HG03108 (cell line): ENCODE measurements at regions not wholly inside any gene's neighbourhood (a gene's known extent, or its start where the extent isn't known, plus 50 kb on each side); places are given as distances from the start of the nearest gene placed in this dataset.
"Not testable (repeated sequence)": the region's sequence is repeated elsewhere in the genome, so short reads cannot be mapped to it uniquely, and the experiment has no call there.

Source experiments
- ATAC-seq: cut with Tn5 transposase; IDR thresholded peaks from one replicate; pipeline ENCODE4 v1.9.1; 2021; ENCODE audit warnings: moderate library complexity; ENCODE audit not compliant: unreplicated experiment

DNA sequence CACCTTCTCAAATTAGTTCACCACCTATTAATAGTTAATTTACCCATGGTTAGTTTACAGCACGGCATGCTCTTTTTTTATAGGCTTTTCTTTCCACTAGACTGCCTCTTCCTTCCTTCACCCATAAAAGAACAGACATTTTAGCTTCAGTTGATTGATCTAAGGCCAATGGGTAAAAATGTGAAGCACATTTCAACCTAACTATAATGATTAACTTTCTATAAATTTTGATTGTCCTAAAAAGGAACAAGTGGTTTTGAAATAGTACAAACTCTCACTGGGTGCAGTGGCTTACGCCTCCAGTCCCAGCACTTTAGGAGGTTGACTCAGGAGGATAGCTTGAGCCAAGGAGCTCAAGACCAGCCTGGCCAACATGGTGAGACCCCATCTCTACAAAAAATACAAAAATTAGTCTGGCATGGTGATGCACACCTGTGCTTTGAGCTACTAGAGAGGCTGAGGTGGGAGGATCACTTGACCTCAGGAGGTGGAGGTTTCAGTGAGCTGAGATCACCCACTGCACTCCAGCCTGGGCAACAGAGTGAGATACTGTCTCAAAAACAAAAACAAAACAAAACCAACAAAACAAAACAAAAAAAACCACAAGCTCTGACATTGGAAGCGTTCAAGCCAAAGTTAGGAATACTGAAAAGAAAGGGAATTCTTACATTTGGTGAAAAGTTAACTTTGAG is 89.9 kb upstream of the FAT1 start:
- ATAC-seq, result no peak

DNA sequence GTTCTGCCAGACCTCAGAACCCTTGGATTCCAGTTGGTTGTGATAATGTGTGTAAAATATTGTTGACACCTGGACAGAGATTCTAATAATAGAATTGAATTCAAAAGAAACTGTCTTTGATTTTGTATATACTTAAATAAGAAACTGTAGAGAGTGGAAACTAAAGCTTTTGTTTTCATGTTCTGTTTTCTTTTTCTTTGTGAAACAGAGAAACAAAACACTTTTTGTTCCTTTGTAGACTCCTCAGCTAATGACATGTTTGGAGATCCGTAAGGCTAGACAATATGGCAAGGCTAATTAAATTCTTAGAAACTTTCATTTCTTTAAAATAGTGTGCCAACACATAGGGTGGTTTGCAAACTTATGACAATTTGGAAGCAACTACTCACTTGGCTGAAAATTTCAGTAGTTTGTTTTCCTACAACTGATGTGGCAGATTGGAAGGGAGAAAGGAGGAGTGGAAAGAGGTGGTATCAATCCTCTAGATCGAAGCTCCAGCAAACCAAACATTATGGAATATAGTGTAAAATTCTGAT is 90.9 kb upstream of the FAT1 start:
- no peak for ATAC-seq

DNA sequence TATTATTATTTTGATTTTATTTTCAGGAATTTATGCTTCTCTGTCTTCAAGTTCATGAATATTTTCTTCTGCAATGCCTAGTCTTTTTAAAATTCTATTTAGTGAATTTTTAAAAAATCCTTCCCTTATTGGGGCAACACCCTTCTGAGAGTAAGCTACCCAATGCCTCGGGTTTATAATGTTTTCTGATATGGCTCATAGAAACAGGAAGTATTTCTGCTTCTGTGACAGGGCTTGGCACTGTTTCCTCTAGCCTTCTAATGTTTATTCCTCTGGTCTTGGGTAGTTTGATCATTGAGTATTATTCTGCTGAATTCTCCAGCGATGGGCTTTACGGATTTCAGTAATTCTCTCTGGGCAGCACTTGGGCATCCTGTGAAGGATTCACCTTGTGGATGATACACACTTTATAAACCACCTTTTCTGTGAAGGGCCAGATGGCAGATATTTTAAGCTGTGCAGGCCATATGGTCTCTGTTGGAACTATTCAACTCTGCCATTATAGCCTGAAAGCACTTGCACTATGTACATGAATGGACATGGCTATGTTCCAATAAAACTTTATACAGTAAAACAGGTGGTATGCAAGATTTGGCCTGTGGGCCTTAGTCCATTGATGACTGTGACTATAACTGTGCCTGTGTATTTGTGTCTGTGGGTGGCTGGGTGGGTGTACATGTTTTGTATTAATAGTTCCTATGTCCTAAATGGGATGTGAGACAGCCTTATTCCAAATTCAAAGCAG is 95.9 kb upstream of the FAT1 start:
- ATAC-seq, result no peak

DNA sequence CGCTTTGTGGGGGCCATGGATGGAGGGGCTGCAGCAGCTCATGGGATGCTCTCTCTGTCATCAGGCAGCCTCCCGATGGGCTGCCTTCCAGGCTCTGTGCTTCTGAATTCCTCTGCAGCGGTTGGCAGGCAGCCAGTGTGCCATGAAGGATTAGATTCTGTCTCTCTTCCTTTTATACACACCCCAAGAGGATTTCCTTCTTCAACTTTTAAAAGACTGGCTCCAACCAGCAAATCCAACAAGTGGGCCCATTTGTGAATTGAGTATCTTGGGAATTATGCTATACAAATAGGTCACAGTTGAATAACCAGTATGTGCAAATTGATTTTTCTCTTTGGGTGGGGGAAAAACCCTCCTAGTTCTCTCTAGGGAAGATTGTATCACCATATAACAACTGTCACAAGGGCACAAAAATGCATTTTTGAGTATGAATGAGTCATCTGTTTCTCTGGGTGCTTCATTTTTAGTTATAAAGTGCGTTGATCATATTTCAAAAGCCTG is 96.8 kb upstream of the FAT1 start:
- no peak for ATAC-seq

DNA sequence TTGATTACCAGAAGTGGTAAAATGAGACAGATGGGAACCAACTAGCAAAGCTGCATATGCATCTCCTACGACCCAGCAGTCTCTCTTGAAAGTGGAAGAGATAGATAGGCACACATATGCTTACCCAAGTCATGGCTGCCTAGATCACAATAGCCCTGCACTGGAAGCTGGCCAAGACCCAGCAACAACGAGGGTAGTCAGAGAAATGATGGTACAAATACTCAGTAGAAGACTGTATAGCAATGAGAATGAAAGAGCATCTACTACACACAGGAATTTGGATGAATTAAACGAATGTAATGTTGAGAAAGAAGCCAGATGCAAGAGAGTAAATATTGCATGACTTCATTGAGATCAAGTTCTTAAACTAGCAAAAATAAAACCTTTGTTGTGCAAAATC is 100.3 kb upstream of the FAT1 start:
- no peak for ATAC-seq

DNA sequence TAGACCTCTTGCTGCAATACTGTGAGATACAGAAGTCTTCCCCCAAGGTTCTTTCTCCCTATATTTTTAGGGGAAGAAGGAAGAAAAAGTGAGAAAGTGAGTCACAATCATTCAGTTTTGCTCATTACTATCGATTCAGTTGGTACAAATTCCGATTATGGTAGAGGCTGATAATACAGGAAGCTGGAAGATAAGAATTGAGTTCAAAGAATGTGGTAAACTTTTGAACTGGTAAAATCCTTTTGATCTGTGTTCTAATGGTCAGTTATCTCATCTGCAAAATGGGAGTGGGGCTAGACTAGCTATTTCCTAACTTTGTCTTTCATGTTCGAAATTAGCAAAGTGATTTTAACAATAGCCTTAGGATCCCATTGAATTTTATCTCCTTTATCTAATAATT is 101.4 kb upstream of the FAT1 start:
- ATAC-seq, result no peak

DNA sequence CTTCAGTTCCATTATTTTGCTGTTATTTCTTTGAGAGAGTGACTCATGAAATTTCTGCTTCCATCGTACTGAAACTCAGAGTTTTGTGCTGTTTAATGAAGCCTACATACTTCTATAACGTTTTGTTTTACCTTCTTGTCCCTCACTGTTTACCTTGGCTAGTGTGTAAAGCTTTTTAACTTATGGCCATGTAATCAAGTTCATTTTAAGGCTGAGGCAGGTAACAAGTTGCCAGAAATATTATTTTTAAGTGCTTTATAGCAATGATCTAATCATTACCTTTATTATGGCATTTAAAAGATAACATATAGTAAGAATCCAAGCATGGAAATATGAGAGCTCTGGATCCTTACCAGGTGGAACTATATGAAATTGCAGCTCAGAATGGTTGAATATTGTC is 102.3 kb upstream of the FAT1 start:
- no peak for ATAC-seq

DNA sequence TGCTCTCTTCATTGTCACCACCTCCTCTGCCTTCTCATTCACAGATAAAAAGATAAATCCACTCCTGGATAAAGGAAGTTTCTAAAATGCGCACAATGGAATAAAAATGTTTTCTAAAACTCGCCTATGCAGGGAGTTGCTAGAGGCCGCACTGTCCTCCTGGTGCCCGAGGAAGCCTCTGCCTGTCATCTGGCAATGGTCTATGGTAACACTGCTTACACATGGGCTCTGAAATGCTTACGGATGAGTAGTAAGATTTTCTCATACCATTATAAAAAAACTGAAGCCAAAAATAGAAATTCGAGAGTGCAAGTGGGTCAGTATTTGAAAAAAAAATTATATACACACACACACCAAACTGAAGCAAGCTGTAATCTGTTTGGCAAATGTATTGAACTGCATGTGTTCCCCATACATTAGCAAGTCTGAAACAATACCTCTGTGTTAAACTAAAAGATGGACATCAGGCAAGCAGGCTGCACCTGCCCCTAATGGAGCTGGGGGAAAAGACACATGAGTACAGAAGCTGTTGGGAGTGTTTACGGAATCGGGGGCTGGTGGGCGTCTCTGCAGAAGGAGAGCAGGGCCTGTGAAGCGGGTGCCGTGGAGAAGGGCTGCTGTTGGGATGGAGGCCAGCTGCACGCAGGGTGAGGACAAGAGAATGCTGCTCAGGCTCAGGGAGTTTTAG is 103.3 kb upstream of the FAT1 start:
- no peak for ATAC-seq

DNA sequence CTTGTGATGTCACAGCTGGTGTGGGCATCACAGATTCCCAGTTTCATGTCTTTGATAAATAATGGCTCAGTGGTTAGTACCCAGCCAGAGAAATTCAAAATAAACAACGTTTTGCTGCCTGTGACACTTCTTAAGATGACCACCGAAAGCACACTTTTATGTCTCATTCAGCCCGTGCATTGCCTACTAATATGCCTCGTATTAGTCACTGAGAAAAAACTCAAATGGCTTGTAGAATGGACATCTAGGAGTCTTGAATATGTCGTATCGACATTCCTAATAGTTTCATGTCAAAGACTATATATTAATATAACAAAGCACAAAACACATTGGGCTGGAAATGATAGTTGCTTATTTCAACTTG is 103.9 kb upstream of the FAT1 start:
- ATAC-seq, result no peak

DNA sequence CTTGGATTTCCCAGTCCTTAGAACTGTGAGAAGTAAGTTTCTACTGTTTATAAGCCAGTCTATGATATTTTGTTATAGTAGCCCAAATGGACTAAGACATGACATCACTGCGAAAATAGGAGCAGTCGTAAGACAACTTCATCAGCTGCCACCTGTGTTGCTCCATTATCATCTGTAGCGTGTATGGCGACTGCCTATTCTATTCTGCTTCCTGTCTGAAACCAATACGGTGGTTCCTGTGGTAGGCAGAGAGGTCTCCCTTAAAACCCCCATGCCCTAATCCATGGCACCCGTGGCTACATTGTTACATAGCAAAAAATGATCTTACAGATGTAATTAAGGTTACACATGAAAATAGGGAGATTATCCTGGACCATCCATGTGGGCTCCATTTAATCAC is 105.4 kb upstream of the FAT1 start:
- no peak for ATAC-seq

DNA sequence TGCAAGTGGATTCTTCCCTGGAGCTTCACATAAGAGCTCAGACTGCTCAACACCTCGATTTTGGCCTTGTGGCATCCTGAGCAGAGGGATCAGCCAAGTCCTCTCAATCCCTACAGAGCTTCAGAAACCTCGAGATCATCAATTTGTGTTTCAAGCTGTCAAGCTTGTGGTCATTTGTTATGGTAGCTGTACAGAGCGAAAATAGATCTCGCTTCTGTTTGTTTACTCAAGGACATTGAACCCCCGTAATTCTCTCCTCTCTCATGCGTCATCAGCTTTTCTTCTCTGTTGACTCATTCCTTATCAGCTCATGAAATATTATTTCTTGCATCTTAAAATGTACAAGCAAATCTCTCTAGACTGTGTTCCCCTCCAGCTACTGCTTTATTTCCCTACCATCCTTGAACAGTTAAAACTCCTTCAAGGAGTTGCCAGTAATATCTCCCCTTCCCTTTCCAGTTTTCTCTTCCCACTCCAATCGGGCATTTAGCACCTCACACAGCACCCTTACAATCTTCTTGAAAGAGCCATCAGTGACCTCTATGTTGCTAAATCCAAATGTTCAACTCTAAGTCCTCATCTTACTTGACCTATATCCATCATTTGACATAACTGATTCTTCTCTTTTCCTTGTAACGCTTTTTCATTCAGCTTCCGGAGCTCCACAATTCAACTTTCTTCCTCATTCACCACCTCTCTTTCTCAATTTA is 106.2 kb upstream of the FAT1 start:
- ATAC-seq, result no peak

DNA sequence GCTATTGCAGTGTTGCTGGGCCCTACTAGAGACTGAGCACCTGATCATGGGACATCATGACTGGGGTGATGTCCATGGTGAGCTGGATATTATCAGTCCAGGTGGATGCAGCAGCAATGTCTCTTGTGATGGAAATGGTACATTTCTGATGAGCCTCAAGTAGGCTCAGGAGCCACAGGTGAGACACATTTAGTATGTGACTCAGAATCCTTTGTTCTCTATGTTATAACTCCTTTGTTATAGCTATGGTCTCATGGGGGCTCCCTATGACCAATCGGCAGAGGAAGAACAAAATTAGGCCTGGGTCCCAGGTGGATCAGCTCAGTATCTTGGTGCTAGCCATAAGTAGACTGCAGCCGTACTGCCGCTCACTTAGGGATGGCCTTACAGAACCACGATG is 107.9 kb upstream of the FAT1 start:
- ATAC-seq, result no peak

DNA sequence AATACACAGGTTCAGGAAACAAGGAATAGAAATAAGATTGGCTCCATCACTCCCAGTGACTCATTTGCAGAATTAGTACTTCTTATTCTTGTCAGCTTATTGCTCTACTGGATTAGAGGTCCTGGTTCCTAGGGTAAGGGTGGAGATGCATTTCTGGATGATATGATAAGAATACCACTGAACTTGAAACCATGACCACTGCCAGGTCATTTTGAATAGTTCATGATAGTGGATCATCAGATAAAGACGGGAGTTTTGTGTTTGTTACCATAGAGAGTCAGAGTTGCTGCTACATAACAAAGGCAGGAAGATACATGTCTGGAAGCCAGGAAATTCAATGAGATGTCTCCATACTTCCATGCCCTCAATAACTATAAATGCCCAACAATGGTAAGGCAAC is 109.2 kb upstream of the FAT1 start:
- no peak for ATAC-seq

DNA sequence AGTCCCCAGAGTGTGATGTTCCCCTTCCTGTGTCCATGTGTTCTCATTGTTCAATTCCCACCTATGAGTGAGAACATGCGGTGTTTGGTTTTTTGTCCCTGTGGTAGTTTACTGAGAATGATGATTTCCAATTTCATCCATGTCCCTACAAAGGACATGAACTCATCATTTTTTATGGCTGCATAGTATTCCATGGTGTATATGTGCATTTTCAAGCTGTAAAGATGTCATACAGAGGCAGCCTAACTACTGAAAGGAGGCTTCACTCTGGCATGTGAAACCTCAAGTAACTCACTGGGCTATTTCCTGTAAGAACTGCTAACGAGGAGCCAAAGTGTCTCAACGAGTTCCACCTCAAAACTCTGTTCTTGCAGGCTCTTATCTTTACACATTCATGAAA is 113.8 kb upstream of the FAT1 start:
- ATAC-seq, result not testable (repeated sequence)

DNA sequence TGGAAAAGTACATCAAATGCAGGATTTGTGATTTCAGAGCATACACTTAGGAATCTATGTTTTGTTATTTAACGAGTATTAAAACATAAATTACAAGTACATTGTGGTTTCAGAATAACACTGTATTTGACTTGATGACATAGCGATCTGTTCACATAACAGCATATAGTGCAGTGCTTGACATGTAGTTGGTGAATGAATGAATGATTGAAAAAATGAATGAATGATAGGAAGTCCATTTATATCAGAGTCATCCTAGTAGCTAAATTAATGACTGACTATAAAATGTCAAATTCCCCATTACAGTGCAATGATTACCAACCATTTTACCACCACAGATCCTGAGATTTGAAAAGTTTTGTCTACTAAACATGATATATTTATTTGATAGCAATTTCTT is 114.6 kb upstream of the FAT1 start:
- ATAC-seq, result no peak

DNA sequence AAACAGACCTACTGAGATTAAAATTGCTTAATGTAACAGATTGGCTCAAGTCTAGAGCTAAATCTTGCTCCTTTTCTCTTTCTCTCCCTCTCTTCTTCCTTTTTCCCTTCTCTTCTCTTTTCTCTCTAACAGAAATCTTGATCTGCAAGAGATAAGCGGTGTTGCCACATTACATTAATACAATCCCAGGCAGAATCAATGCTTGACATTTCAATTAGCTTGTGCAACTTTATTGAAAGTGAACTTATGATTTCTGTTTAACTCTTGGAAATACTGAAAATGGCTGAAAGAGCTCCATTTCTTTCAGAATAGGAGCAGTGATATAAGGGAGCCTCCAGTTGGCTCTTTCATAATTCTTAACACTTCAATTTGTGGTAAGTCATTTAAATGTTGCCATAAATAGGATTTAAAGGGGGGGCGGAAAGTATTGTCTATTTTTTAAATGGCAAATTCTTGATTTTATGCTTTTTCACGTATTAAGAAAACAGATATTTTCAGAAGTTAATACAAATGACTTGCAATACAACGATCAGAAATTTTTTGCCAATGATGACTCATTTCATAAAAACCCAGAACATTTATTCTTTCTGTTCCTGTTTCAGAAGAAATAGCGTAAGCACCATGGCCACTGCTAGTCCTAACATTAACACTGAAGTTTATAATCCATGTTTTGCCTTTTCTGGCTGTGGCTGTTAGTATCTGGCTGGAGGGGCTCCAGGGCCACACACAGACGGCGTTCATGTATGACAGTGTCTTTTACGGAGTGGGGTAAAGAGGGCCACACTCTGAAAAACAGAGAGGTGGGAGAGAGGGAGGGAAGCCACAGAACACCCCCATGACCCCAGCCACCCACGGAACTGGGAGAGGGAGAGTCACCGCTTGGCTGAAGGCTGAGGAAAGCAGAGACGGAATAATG is 115.7 kb upstream of the FAT1 start:
- no peak for ATAC-seq

DNA sequence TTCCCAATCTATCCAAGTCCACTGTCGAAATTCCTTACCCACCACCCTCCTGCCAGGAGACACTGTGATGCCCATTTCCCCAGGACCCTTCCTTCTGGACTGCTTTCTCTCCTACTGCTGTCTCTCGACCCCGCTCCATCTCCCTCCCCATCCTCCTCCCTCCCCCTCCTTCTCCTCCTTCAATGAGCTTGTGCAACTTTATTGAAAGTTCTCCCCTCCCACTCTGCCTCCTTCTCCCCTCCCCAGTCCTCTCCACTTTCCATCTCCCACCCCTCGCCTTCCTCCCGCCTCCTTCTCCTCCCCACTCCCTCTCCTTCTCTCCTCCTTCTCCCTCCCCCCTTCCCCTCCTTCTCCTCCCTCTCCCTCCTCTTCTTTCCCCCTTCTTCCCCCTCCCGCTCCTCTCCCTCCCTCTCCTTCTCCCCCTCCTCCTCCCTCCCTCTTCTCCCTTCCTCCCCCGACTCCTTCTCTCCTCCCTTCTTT is 116.6 kb upstream of the FAT1 start:
- no peak for ATAC-seq

DNA sequence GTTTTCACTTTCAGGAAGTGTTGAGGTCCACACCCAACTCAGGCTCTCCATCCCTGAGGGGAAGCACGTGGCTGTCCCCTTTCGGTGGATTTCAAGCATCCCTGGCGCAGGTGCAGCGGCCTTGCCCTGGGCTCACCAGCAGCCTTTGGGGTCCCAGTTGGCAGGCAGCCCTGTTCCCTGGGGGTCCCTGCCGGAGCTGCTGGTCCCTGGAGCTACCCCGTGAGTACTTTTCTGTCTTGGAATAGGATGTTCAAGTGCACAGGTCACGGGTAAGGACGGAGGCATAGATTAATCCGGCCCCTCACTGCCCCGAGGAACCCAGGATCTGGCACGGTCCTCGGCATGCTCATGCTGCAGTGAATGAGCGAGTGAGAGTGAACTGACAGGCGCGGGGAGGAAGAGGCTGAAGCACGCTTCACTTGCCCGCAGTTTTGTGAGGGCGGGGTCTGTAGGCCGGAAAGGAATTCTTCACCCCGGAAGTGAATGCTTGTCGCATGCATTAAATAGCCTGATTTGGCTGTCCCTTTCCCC is 117.2 kb upstream of the FAT1 start:
- no peak for ATAC-seq

DNA sequence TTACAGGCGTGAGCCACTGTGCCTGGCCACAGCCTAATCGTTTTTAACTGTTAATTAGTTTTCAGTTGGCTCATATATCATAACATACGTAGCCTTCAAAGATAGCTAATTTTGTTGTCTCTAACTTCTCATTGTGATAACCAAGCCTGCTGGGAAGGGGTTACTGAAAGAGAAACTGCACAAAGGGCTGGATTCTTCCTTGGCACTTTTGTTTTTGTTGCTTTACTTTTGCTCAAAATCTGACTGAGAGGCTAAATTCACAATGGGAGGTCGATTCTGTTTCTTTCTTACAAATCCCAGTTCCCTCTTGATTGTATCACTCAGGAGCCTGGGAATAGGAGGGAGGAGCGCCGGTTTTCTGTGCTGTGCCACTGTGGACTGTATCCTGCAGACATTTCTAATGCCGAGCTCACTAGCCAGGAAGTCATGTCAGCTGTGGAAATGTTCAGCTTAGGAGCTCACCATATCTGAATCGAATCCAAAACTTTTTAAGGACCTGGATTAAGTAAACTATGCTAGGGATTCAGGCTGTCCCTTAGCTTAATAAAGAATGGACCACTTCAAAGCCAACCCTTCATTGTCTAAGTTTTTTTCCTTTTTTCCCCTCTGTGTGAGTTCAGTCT is 120.5 kb upstream of the FAT1 start:
- ATAC-seq, result no peak
